Choroid plexus epithelial cell (primary cell): ENCODE measurements at regions not wholly inside any gene's neighbourhood (a gene's known extent, or its start where the extent isn't known, plus 50 kb on each side); places are given as distances from the start of the nearest gene placed in this dataset.

Experiments
- DNase-seq: peaks from one replicate; pipeline ENCODE4 v3.0.0-alpha.2; 2010; ENCODE audit warnings: low read depth
- H3K4me3 ChIP-seq: 2 replicates; pipeline ENCODE4 v1.5.1; 2011; ENCODE audit warnings: low read depth, mild to moderate bottlenecking, control low read depth, low read length, moderate library complexity
- TF ChIP-seq, protein P1 (sequence below): conservative IDR thresholded peaks from 2 replicates; pipeline ENCODE4 v1.5.1; 2011; ENCODE audit warnings: low read depth, mild to moderate bottlenecking, control low read depth, inconsistent platforms, low read length, moderate library complexity

DNA sequence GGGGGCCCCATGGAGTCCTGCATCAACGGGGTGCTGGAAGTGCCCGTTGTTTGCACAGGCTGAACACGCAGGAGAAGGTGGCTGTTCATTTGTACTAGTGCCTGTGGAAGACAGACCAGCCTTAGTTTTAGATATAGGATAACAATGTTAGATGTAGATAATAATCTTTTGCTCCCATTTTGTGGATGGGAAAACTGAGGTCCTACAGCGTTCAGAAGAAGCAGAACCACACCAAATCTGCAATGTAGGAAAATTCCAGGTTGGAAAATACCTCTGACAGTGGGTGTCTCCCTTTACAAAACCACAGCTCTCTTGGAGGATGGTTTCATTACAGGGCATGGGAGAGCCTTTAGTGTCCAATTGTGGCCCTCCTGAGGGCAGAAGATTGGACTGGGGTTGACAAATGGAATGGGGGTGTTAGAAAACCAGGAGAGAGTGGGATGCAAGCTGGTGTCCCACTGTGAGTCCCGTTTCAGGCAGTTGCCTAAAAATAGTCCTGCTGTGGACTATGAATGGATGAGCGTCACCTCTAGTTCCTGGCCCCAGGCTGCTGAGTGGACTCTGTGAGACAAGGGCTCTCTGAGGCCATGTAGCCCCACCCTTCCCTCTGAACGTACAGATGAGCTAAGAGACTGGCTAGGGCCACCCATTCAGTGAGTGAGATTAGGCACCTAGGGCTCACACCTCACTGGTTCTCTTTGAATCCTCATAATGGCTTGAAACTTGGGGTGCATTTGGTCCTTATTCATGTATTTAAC, 508.8 kb downstream of the MN1 start:
- DNase-seq: no peak
- TF ChIP-seq, protein P1, sequence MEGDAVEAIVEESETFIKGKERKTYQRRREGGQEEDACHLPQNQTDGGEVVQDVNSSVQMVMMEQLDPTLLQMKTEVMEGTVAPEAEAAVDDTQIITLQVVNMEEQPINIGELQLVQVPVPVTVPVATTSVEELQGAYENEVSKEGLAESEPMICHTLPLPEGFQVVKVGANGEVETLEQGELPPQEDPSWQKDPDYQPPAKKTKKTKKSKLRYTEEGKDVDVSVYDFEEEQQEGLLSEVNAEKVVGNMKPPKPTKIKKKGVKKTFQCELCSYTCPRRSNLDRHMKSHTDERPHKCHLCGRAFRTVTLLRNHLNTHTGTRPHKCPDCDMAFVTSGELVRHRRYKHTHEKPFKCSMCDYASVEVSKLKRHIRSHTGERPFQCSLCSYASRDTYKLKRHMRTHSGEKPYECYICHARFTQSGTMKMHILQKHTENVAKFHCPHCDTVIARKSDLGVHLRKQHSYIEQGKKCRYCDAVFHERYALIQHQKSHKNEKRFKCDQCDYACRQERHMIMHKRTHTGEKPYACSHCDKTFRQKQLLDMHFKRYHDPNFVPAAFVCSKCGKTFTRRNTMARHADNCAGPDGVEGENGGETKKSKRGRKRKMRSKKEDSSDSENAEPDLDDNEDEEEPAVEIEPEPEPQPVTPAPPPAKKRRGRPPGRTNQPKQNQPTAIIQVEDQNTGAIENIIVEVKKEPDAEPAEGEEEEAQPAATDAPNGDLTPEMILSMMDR: no peak
- no peak overlapping the region for H3K4me3 ChIP-seq

DNA sequence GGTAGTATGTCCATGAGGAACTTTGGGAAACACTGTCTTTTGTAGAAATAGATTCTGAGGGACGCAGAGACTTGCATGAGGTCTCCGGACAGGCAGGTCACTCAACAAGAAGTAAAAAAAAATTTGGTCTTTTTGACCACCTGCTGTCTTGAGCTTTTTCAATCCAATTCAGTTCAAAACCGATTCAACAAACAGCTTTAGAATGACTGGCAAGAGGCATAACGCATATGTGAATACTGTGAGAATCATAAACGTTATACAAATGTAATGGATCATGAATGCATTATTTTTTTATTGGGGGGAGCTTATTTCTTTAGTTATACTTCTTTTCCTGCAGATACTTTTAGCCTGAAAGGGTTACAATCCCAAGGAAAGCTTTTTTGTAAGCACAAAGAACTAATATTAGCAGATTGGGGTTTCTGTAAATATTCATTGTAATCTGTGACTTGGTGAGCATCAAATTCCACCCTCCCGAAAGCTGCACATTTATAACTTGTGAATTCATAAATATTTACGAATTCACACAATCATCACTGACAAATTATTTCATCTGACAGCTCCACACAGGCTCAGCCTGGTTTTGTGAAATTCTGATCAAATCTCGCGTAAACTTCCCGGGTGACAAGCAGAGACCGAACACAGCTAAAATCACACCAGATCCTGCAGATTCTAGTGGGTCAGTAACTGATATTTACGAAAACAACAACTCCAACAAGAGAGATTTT, 507.7 kb downstream of the MN1 start:
- DNase-seq: no peak
- H3K4me3 ChIP-seq: no peak overlapping the region
- TF ChIP-seq, protein P1: no peak

DNA sequence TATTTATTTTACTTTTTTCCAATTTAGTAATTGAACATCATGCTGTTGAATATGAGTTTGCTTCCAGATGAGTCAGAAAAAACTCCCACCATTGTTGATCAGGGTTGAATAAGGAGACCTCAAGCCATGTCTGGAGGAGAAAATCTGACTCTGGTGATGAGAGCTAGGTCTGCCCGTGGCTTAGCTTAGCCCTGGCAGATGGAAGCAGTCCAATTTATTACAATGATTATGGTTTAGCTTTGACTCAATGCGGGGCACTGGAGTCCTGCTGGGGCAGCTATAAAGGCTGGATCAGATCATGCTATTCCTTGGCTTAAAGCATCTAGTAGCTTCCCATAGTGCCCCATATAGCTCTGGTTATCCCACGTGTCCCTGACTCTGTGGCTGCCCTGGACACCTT, 506.5 kb downstream of the MN1 start:
- TF ChIP-seq, protein P1: no peak
- no peak for DNase-seq
- H3K4me3 ChIP-seq: no peak overlapping the region

DNA sequence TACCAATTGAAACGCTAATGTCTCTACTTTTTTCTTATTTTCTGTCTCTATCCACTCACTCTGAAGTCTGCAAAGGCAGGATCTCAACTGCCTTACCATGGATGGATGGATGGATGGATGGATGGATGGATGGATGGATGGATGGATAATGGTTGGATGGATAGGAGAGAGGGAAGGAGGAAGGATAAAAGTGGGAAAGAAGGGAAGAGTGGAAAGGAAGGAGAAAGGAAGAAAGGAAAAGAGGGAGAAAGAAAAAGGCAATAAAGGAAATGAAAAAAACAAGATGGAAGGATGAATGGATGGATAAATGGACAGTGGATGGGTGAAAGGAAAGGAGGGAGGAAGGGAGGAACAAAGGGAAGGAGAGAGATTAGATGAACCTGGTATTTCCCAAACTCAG, 506.0 kb downstream of the MN1 start:
- DNase-seq: no peak
- TF ChIP-seq, protein P1: no peak
- H3K4me3 ChIP-seq: no peak overlapping the region

DNA sequence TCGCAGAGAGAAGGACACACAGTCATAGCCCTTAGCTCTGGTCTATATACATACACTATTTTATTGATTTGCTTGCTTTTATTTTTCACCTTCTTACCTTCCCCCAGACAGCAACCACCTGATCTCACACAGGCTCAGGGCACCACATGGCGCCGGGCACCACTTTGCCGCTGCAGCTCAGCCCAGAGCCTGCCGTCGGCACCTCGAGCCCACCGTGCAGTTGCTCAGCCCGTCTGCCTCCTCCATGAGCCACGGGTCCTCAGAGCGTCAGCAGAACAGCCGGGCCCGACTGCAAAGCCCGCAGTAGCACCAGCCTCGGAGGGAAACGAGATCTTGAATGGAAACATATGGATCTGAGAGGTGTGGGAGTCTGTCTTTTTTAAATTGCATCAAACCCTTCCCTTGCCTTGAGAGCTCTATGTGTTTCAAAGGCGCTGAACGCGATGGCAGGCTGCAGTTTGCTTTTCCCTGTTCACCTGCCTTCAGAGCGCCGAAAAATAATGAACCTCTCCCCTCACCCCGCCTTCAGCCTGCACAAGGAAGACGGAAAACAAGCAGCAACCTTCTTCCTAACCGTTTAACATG, 505.4 kb downstream of the MN1 start:
- TF ChIP-seq, protein P1: no peak
- no peak for DNase-seq
- no peak overlapping the region for H3K4me3 ChIP-seq

DNA sequence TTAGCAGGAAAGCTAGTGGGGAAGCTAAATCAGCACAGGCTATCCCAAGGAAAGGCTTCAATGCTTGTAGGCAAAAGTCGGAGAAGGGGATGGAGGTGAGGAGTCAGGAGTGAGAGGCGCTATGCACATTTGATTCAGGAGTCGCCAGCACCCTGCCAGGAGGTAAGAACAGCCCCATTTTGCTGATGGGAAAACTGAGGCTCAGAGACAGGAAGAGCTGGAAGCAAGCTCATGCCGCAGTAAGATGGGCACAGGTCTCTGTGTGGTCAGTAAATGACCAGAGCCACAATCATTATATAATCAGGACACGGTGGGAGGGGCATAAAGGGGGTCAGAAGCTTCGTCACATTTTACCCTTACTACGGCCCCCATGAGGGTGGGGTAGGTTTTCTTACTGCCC, 504.4 kb downstream of the MN1 start:
- no peak for DNase-seq
- TF ChIP-seq, protein P1: no peak
- no peak overlapping the region for H3K4me3 ChIP-seq
